H9 (cell line): ENCODE measurements at regions not wholly inside any gene's neighbourhood (a gene's known extent, or its start where the extent isn't known, plus 50 kb on each side); places are given as distances from the start of the nearest gene placed in this dataset.

Experiments used
- DNase-seq: peaks from one replicate; pipeline ENCODE4 v3.0.0-alpha.2; 2017
- H2AFZ ChIP-seq: one replicate; pipeline ENCODE4 v1.6.1; 2013; ENCODE audit warnings: mild to moderate bottlenecking, low read length, control low read depth, moderate library complexity
- H2AK5ac ChIP-seq: 2 replicates; pipeline ENCODE4 v1.6.1; 2013; ENCODE audit warnings: low read length, control low read depth, mixed read lengths; ENCODE audit not compliant: insufficient read length
- H2BK120ac ChIP-seq: one replicate; pipeline ENCODE4 v1.6.1; 2013; ENCODE audit warnings: low read depth, mild to moderate bottlenecking, low read length, control low read depth, inconsistent platforms; ENCODE audit not compliant: poor library complexity, severe bottlenecking
- H2BK12ac ChIP-seq: 2 replicates; pipeline ENCODE4 v1.6.1; 2013; ENCODE audit warnings: low read length, control low read depth, mixed read lengths, low read depth; ENCODE audit not compliant: insufficient read length
- H2BK15ac ChIP-seq: 2 replicates; pipeline ENCODE4 v1.6.1; 2013; ENCODE audit warnings: low read depth, low read length, control low read depth
- H2BK20ac ChIP-seq: one replicate; pipeline ENCODE4 v1.6.1; 2013; ENCODE audit warnings: low read depth, mild to moderate bottlenecking, low read length, control low read depth, inconsistent platforms; ENCODE audit not compliant: poor library complexity, severe bottlenecking
- H2BK5ac ChIP-seq: 2 replicates; pipeline ENCODE4 v1.6.1; 2013; ENCODE audit warnings: low read length, control low read depth, mixed read lengths; ENCODE audit not compliant: insufficient read length
- H3K14ac ChIP-seq: 2 replicates; pipeline ENCODE4 v1.6.1; 2013; ENCODE audit warnings: low read length, control low read depth; ENCODE audit not compliant: insufficient read depth
- H3K18ac ChIP-seq: 2 replicates; pipeline ENCODE4 v1.6.1; 2013; ENCODE audit warnings: low read depth, mild to moderate bottlenecking, mixed read lengths, low read length, control low read depth; ENCODE audit not compliant: insufficient read length
- H3K23ac ChIP-seq: 2 replicates; pipeline ENCODE4 v1.6.1; 2013; ENCODE audit warnings: low read length, control low read depth, mixed read lengths, low read depth; ENCODE audit not compliant: insufficient read length
- H3K23me2 ChIP-seq: 2 replicates; pipeline ENCODE4 v1.6.1; 2013; ENCODE audit warnings: low read depth, mild to moderate bottlenecking, mixed read lengths, low read length, control low read depth; ENCODE audit not compliant: insufficient read length, poor library complexity, severe bottlenecking
- H3K27ac ChIP-seq: 2 replicates; pipeline ENCODE4 v1.5.1; 2013; ENCODE audit warnings: low read length, control low read depth, mixed read lengths, low read depth; ENCODE audit not compliant: insufficient read length
- H3K27me3 ChIP-seq: 2 replicates; pipeline ENCODE4 v1.6.1; 2013; ENCODE audit warnings: low read length, control low read depth, inconsistent platforms; ENCODE audit not compliant: insufficient read depth
- H3K4ac ChIP-seq: 2 replicates; pipeline ENCODE4 v1.6.1; 2013; ENCODE audit warnings: low read depth, mild to moderate bottlenecking, control low read depth, inconsistent platforms, low read length, moderate library complexity
- H3K4me1 ChIP-seq: 2 replicates; pipeline ENCODE4 v1.6.1; 2013; ENCODE audit warnings: low read length, control low read depth, inconsistent platforms; ENCODE audit not compliant: insufficient read depth
- H3K4me2 ChIP-seq: 2 replicates; pipeline ENCODE4 v1.6.1; 2013; ENCODE audit warnings: low read length, control low read depth, mixed read lengths; ENCODE audit not compliant: insufficient read length, insufficient read depth
- H3K56ac ChIP-seq: 2 replicates; pipeline ENCODE4 v1.6.1; 2013; ENCODE audit warnings: low read depth, mild to moderate bottlenecking, mixed read lengths, low read length, control low read depth; ENCODE audit not compliant: insufficient read length
- H3K79me1 ChIP-seq: 2 replicates; pipeline ENCODE4 v1.6.1; 2013; ENCODE audit warnings: low read depth, mild to moderate bottlenecking, moderate library complexity, low read length, control low read depth, inconsistent platforms; ENCODE audit not compliant: insufficient read depth, poor library complexity, severe bottlenecking
- H3K79me2 ChIP-seq: 2 replicates; pipeline ENCODE4 v1.6.1; 2013; ENCODE audit warnings: low read length, control low read depth, inconsistent platforms; ENCODE audit not compliant: insufficient read depth
- H3K9ac ChIP-seq: 2 replicates; pipeline ENCODE4 v1.6.1; 2013; ENCODE audit warnings: low read length, control low read depth, mixed read lengths; ENCODE audit not compliant: insufficient read length; ENCODE audit errors: extremely low read depth
- H3K9me3 ChIP-seq: one replicate; pipeline ENCODE4 v1.6.1; 2013; ENCODE audit warnings: low read depth, low read length, inconsistent platforms; ENCODE audit not compliant: control insufficient read depth
- H3T11ph ChIP-seq: one replicate; pipeline ENCODE4 v1.6.1; 2013; ENCODE audit warnings: mild to moderate bottlenecking, low read length, control low read depth, inconsistent platforms
- H4K20me1 ChIP-seq: one replicate; pipeline ENCODE4 v1.6.1; 2013; ENCODE audit not compliant: control insufficient read depth, insufficient read length, insufficient read depth
- H4K5ac ChIP-seq: 2 replicates; pipeline ENCODE4 v1.6.1; 2013; ENCODE audit warnings: low read depth, mild to moderate bottlenecking, mixed read lengths, low read length, control low read depth; ENCODE audit not compliant: insufficient read length
- H4K8ac ChIP-seq: replicated peaks from 2 replicates; pipeline ENCODE4 v1.6.1; 2013; ENCODE audit warnings: low read length, control low read depth, mixed read lengths, low read depth; ENCODE audit not compliant: insufficient read length
- H4K91ac ChIP-seq: 2 replicates; pipeline ENCODE4 v1.6.1; 2013; ENCODE audit warnings: low read depth, mild to moderate bottlenecking, moderate library complexity, mixed read lengths, low read length, control low read depth; ENCODE audit not compliant: insufficient read length
- H3K27ac Mint-ChIP-seq, 3 experiments: 2 replicates in 2 of 3; 3 replicates in 1 of 3; pipeline ENCODE4 v1.8.0; 2020 to 2021; ENCODE audit warnings: mixed read lengths in 3 of 3, mild to moderate bottlenecking in 1 of 3, moderate library complexity in 1 of 3
- H3K27me3 Mint-ChIP-seq: 2 replicates; pipeline ENCODE4 v1.8.0; 2021; ENCODE audit warnings: low read depth, mild to moderate bottlenecking, moderate library complexity, mixed read lengths
- H3K36me3 Mint-ChIP-seq, 3 experiments: 2 replicates in 2 of 3; 3 replicates in 1 of 3; pipeline ENCODE4 v1.8.0; 2020 to 2021; ENCODE audit warnings: low read depth in 3 of 3, mixed read lengths in 3 of 3; ENCODE audit not compliant: insufficient read depth in 1 of 3
- H3K4me1 Mint-ChIP-seq, 2 experiments: 2 replicates each; pipeline ENCODE4 v1.8.0; 2020; ENCODE audit warnings: mixed read lengths in 2 of 2
- H3K4me3 Mint-ChIP-seq, 2 experiments: 2 replicates in 1 of 2; 3 replicates in 1 of 2; pipeline ENCODE4 v1.8.0; 2020 to 2021; ENCODE audit warnings: mild to moderate bottlenecking in 2 of 2, mixed read lengths in 2 of 2, moderate library complexity in 1 of 2
- H3K9me3 Mint-ChIP-seq, 2 experiments: 2 replicates in 1 of 2; 3 replicates in 1 of 2; pipeline ENCODE4 v1.8.0; 2020; ENCODE audit warnings: mild to moderate bottlenecking in 2 of 2, mixed read lengths in 2 of 2, moderate library complexity in 1 of 2
- WGBS: extraction: QIAGEN DNeasy Blood & Tissue Kit; methylation state at CpG from one replicate; pipeline ENCODE4 v1.1.7; 2013; ENCODE audit warnings: missing lambda C conversion rate, low lambda C conversion rate, mixed read lengths; ENCODE audit not compliant: insufficient read length; ENCODE audit errors: extremely low coverage; 5-methylcytosine and 5-hydroxymethylcytosine counted together
- TF ChIP-seq, protein P1 (sequence below): fragments of 200-600 bp; sonication (generic); conservative IDR thresholded peaks from 3 replicates; pipeline ENCODE4 v1.8.0; 2021; ENCODE audit warnings: antibody characterized with exemption, mild to moderate bottlenecking

DNA sequence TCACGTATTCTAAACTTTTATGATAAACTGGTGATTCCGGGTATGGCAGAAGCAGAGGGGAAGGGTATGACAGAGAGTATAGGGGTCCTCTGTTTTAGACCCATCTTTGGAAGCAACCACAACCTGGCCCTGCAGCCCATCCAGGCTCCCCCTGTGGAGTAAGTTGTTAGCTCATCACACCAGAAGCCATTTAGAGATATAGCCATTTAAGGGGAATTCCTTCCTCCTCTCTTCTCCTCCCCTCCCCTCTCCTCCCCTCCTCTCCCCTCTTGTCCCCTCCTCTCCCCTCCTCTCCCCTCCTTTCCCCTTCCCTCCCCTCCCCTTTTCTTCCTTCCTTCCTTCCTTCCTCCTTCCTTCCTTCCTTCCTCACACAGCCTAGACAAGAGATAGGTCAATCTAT is 197.3 kb upstream of the LDB2 start:
- H3K9me3 ChIP-seq, result no peaks in the 10 kb centered on the region
- Mint-ChIP-seq H3K27ac (no peak overlapping the region), H3K4me3 (no peak overlapping the region), H3K36me3 (no peaks in the 10 kb centered on the region), H3K9me3 (no peaks in the 10 kb centered on the region), H3K4me1 (peaks cover 22 to 28% of the 10 kb centered on the region in 2 experiments), H3K27me3 (no peaks in the 10 kb centered on the region)
- no peak overlapping the region for H3K4me2 ChIP-seq
- no peak overlapping the region for H2BK120ac ChIP-seq
- H2BK12ac ChIP-seq, result no peak overlapping the region
- H2BK15ac ChIP-seq, result no peak overlapping the region
- H2AK5ac ChIP-seq, result no peak overlapping the region
- no peak for DNase-seq
- no peaks in the 10 kb centered on the region for H4K20me1 ChIP-seq
- no peak overlapping the region for H3K23ac ChIP-seq
- H2BK5ac ChIP-seq, result no peak overlapping the region
- no peaks in the 10 kb centered on the region for H3K27me3 ChIP-seq
- H3K14ac ChIP-seq, result no peak overlapping the region
- no peaks in the 10 kb centered on the region for H3K79me2 ChIP-seq
- H4K5ac ChIP-seq, result no peak overlapping the region
- no peak overlapping the region for H2BK20ac ChIP-seq
- H3K18ac ChIP-seq, result no peak overlapping the region
- peaks cover 3% of the 10 kb centered on the region; the same call in 1 of the 2 replicates for H3K4me1 ChIP-seq
- H4K8ac ChIP-seq, result no peak overlapping the region
- no peak overlapping the region for H3K56ac ChIP-seq
- H2AFZ ChIP-seq, result no peak overlapping the region
- H3K4ac ChIP-seq, result no peak overlapping the region
- no peak overlapping the region for H3K9ac ChIP-seq
- H4K91ac ChIP-seq, result no peak overlapping the region
- H3K27ac ChIP-seq, result no peak overlapping the region
- no peak overlapping the region for H3T11ph ChIP-seq
- TF ChIP-seq, protein P1, sequence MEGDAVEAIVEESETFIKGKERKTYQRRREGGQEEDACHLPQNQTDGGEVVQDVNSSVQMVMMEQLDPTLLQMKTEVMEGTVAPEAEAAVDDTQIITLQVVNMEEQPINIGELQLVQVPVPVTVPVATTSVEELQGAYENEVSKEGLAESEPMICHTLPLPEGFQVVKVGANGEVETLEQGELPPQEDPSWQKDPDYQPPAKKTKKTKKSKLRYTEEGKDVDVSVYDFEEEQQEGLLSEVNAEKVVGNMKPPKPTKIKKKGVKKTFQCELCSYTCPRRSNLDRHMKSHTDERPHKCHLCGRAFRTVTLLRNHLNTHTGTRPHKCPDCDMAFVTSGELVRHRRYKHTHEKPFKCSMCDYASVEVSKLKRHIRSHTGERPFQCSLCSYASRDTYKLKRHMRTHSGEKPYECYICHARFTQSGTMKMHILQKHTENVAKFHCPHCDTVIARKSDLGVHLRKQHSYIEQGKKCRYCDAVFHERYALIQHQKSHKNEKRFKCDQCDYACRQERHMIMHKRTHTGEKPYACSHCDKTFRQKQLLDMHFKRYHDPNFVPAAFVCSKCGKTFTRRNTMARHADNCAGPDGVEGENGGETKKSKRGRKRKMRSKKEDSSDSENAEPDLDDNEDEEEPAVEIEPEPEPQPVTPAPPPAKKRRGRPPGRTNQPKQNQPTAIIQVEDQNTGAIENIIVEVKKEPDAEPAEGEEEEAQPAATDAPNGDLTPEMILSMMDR, result no peak
- no peaks in the 10 kb centered on the region for H3K79me1 ChIP-seq
- no CpG with 5 or more reads among the region's 2 CpGs for WGBS
- no peaks in the 10 kb centered on the region for H3K23me2 ChIP-seq
